Prostate gland (tissue), 2 donors: ENCODE measurements at regions not wholly inside any gene's neighbourhood (a gene's known extent, or its start where the extent isn't known, plus 50 kb on each side); places are given as distances from the start of the nearest gene placed in this dataset.

Source experiments
- DNase-seq: peaks from one replicate; pipeline ENCODE4 v3.0.0-alpha.2; 2019; ENCODE audit warnings: low spot score
- H3K27ac ChIP-seq, 2 donors: fragments of 200-600 bp; sonication (generic); 2 replicates each; pipeline ENCODE4 v1.5.1; 2017 to 2019
- H3K27me3 ChIP-seq: fragments of 200-600 bp; sonication (generic); replicated peaks from 2 replicates; pipeline ENCODE4 v1.5.1; 2019; ENCODE audit not compliant: insufficient read depth
- H3K36me3 ChIP-seq, 2 donors: fragments of 200-600 bp; sonication (generic); 1 replicate in 1 of 2; 2 replicates in 1 of 2; pipeline versions ENCODE4 v1.5.1 to v1.8.1; 2017 to 2019
- H3K4me1 ChIP-seq: fragments of 200-600 bp; sonication (generic); replicated peaks from 2 replicates; pipeline ENCODE4 v1.5.1; 2019
- H3K4me3 ChIP-seq, 2 donors: fragments of 200-600 bp; sonication (generic); 2 replicates each; pipeline ENCODE4 v1.5.1; 2017 to 2019
- H3K9me3 ChIP-seq: fragments of 200-600 bp; sonication (generic); 2 replicates; pipeline ENCODE4 v1.5.1; 2017
- CTCF ChIP-seq, 4 experiments: fragments of 200-600 bp in 2 of 4; fragments of 450-650 bp in 2 of 4; sonication (generic) in 2 of 4; IDR thresholded peaks; 1 replicate in 3 of 4; 2 replicates in 1 of 4; pipeline ENCODE4 v1.5.1; 2016 to 2019; ENCODE audit warnings: antibody characterized with exemption in 4 of 4, mild to moderate bottlenecking in 2 of 4, moderate library complexity in 2 of 4
- POLR2A ChIP-seq: fragments of 450-650 bp; IDR thresholded peaks from one replicate; pipeline ENCODE4 v1.6.1; 2016; ENCODE audit warnings: antibody characterized with exemption, mild to moderate bottlenecking
- POLR2AphosphoS5 ChIP-seq: sonication (generic); formaldehyde crosslinking; IDR thresholded peaks from one replicate; pipeline ENCODE4 v1.6.1; 2017; ENCODE audit warnings: antibody characterized with exemption
- WGBS: methylation state at CpG from one replicate; pipeline ENCODE4 v1.1.5; 2018; 5-methylcytosine and 5-hydroxymethylcytosine counted together
- intact Hi-C: fragments of 100-400 bp; cut with DNase I; formaldehyde crosslinking; loops from one replicate; pipeline ENCODE4 v1.14.2; 2022

GRCh38 chr16:85195900-85196772 lies 83.9 kb upstream of the CIBAR2 start:
- H3K4me1 ChIP-seq: no peaks in the 10 kb centered on the region
- intact Hi-C loops: no loop called here
- no peaks in the 10 kb centered on the region for H3K36me3 ChIP-seq
- H3K4me3 ChIP-seq: no peak overlapping the region
- H3K9me3 ChIP-seq: no peaks in the 10 kb centered on the region
- H3K27me3 ChIP-seq: no peaks in the 10 kb centered on the region
- TF ChIP-seq POLR2AphosphoS5 (peak; percentile 47), CTCF (IDR thresholded peaks at IDR 0.05) (no peak)
- peak; percentile 59 for DNase-seq
- peak overlapping the region; percentile 16 to 35 for H3K27ac ChIP-seq
- WGBS: 31% methylated on average over 22 of the region's 22 CpGs

- Histone ChIP-seq H3K36me3 (no peaks in the 10 kb centered on the region), H3K27me3 (no peaks in the 10 kb centered on the region), H3K4me1 (no peaks in the 10 kb centered on the region), H3K27ac (peak overlapping the region in 1 of 2 donors; percentile 16), H3K9me3 (no peaks in the 10 kb centered on the region), H3K4me3 (no peak overlapping the region)
- DNase-seq: no peak
- intact Hi-C loops: no loop called here
- TF ChIP-seq POLR2AphosphoS5 (no peak), POLR2A (no peak), CTCF (IDR thresholded peaks at IDR 0.05) (no peak)
- WGBS: 81% methylated on average over 13 of the region's 13 CpGs
These were observed 84.7 kb upstream of the CIBAR2 start for GRCh38 chr16:85196976-85197375.

- WGBS: 90% methylated on average over 21 of the region's 22 CpGs
- no peak overlapping the region for H3K4me3 ChIP-seq
- H3K9me3 ChIP-seq: no peaks in the 10 kb centered on the region
- TF ChIP-seq POLR2AphosphoS5 (no peak), CTCF (IDR thresholded peaks at IDR 0.05) (no peak), POLR2A (no peak)
- H3K27me3 ChIP-seq: no peaks in the 10 kb centered on the region
- no peak overlapping the region for H3K27ac ChIP-seq
- intact Hi-C loops: no loop called here
- H3K4me1 ChIP-seq: no peaks in the 10 kb centered on the region
- no peak for DNase-seq
- no peaks in the 10 kb centered on the region for H3K36me3 ChIP-seq
These were observed 85.6 kb upstream of the CIBAR2 start for GRCh38 chr16:85197611-85198566.

- H3K27me3 ChIP-seq: no peaks in the 10 kb centered on the region
- no peak overlapping the region for H3K4me3 ChIP-seq
- H3K9me3 ChIP-seq: no peaks in the 10 kb centered on the region
- no peak overlapping the region for H3K27ac ChIP-seq
- intact Hi-C loops: no loop called here
- H3K4me1 ChIP-seq: no peaks in the 10 kb centered on the region
- DNase-seq: no peak
- WGBS: 87% methylated on average over 21 of the region's 21 CpGs
- TF ChIP-seq CTCF (IDR thresholded peaks at IDR 0.05) (no peak), POLR2A (no peak), POLR2AphosphoS5 (no peak)
- no peaks in the 10 kb centered on the region for H3K36me3 ChIP-seq
These were observed 86.9 kb upstream of the CIBAR2 start for GRCh38 chr16:85199069-85199725.
